Mesenchymal stem cell (in vitro differentiated cells and primary cell): ENCODE measurements at regions not wholly inside any gene's neighbourhood (a gene's known extent, or its start where the extent isn't known, plus 50 kb on each side); places are given as distances from the start of the nearest gene placed in this dataset.

Experiments used
- DNase-seq: peaks from one replicate; pipeline ENCODE4 v3.0.0-alpha.2; 2013
- H2AFZ ChIP-seq: one replicate; pipeline ENCODE4 v1.6.1; 2013; ENCODE audit warnings: low read depth, mild to moderate bottlenecking, control low read depth, inconsistent platforms, low read length, moderate library complexity
- H2AK5ac ChIP-seq: 2 replicates; pipeline ENCODE4 v1.6.1; 2013; ENCODE audit warnings: low read length, moderate library complexity, mild to moderate bottlenecking, inconsistent platforms; ENCODE audit not compliant: severe bottlenecking
- H2BK120ac ChIP-seq: one replicate; pipeline ENCODE4 v1.6.1; 2013; ENCODE audit warnings: low read depth, mild to moderate bottlenecking, inconsistent platforms, low read length, moderate library complexity
- H2BK12ac ChIP-seq, 2 experiments: one replicate each; pipeline ENCODE4 v1.6.1; 2013; ENCODE audit warnings: inconsistent platforms in 2 of 2, low read length in 2 of 2, mild to moderate bottlenecking in 2 of 2, moderate library complexity in 2 of 2, control low read depth in 1 of 2
- H2BK15ac ChIP-seq: one replicate; pipeline ENCODE4 v1.6.1; 2013; ENCODE audit warnings: mild to moderate bottlenecking, low read depth, inconsistent platforms; ENCODE audit not compliant: poor library complexity, severe bottlenecking
- H2BK5ac ChIP-seq: 2 replicates; pipeline ENCODE4 v1.6.1; 2013; ENCODE audit warnings: low read depth, mild to moderate bottlenecking, low read length, control low read depth, inconsistent platforms; ENCODE audit not compliant: poor library complexity, severe bottlenecking
- H3K14ac ChIP-seq, 2 experiments: one replicate each; pipeline ENCODE4 v1.6.1; 2013; ENCODE audit warnings: inconsistent platforms in 2 of 2, low read length in 2 of 2, control low read depth in 1 of 2, mild to moderate bottlenecking in 1 of 2, moderate library complexity in 1 of 2
- H3K18ac ChIP-seq, 2 experiments: one replicate each; pipeline ENCODE4 v1.6.1; 2013; ENCODE audit warnings: inconsistent platforms in 2 of 2, low read length in 2 of 2, control low read depth in 1 of 2, low read depth in 1 of 2, mild to moderate bottlenecking in 1 of 2
- H3K23ac ChIP-seq, 2 experiments: one replicate each; pipeline ENCODE4 v1.6.1; 2013; ENCODE audit warnings: inconsistent platforms in 2 of 2, low read length in 2 of 2, mild to moderate bottlenecking in 2 of 2, moderate library complexity in 2 of 2, control low read depth in 1 of 2
- H3K27ac ChIP-seq: 2 replicates; pipeline ENCODE4 v1.5.1; 2013; ENCODE audit warnings: mild to moderate bottlenecking, moderate library complexity, low read length, control low read depth, inconsistent platforms; ENCODE audit not compliant: poor library complexity, severe bottlenecking
- H3K27me3 ChIP-seq, 2 experiments: 2 replicates each; pipeline versions ENCODE4 v1.6.1 to v1.7.0; 2013; ENCODE audit warnings: low read length in 2 of 2, mild to moderate bottlenecking in 2 of 2, moderate library complexity in 2 of 2, control low read depth in 1 of 2, inconsistent platforms in 1 of 2; ENCODE audit not compliant: control insufficient read depth in 1 of 2, insufficient read depth in 1 of 2
- H3K36me3 ChIP-seq, 2 experiments: 2 replicates each; pipeline versions ENCODE4 v1.6.1 to v1.7.0; 2013; ENCODE audit warnings: low read length in 2 of 2, control low read depth in 1 of 2, inconsistent platforms in 1 of 2, low read depth in 1 of 2, mild to moderate bottlenecking in 1 of 2; ENCODE audit not compliant: insufficient read depth in 2 of 2, control insufficient read depth in 1 of 2
- H3K4ac ChIP-seq, 2 experiments: one replicate each; pipeline ENCODE4 v1.6.1; 2013; ENCODE audit warnings: inconsistent platforms in 2 of 2, low read length in 2 of 2, mild to moderate bottlenecking in 2 of 2, moderate library complexity in 2 of 2, control low read depth in 1 of 2, low read depth in 1 of 2
- H3K4me1 ChIP-seq: 2 replicates; pipeline ENCODE4 v1.6.1; 2013; ENCODE audit warnings: low read depth, low read length, control low read depth; ENCODE audit not compliant: control insufficient read depth, insufficient read depth
- H3K4me2 ChIP-seq: 2 replicates; pipeline ENCODE4 v1.6.1; 2013; ENCODE audit warnings: low read length, mild to moderate bottlenecking, inconsistent platforms; ENCODE audit not compliant: poor library complexity, severe bottlenecking
- H3K4me3 ChIP-seq, 2 experiments: 2 replicates each; pipeline versions ENCODE4 v1.5.1 to v1.7.0; 2013; ENCODE audit warnings: low read length in 2 of 2, mild to moderate bottlenecking in 2 of 2, control low read depth in 1 of 2, low read depth in 1 of 2; ENCODE audit not compliant: insufficient read depth in 1 of 2
- H3K79me1 ChIP-seq: replicated peaks from 2 replicates; pipeline ENCODE4 v1.6.1; 2013; ENCODE audit warnings: mild to moderate bottlenecking, control low read depth, low read length, inconsistent platforms; ENCODE audit not compliant: poor library complexity, severe bottlenecking
- H3K9ac ChIP-seq: 2 replicates; pipeline ENCODE4 v1.7.0; 2013; ENCODE audit warnings: mild to moderate bottlenecking, low read length, moderate library complexity
- H3K9me3 ChIP-seq: 2 replicates; pipeline ENCODE4 v1.7.0; 2013; ENCODE audit warnings: mild to moderate bottlenecking, low read length; ENCODE audit not compliant: control insufficient read depth
- H4K8ac ChIP-seq: one replicate; pipeline ENCODE4 v1.6.1; 2013; ENCODE audit warnings: inconsistent platforms, mild to moderate bottlenecking, low read length, moderate library complexity
- H4K91ac ChIP-seq: one replicate; pipeline ENCODE4 v1.6.1; 2013; ENCODE audit warnings: mild to moderate bottlenecking, low read length, inconsistent platforms
- WGBS: methylation state at CpG from one replicate; pipeline ENCODE4 v1.1.7; 2013; ENCODE audit warnings: mixed read lengths; 5-methylcytosine and 5-hydroxymethylcytosine counted together

DNA sequence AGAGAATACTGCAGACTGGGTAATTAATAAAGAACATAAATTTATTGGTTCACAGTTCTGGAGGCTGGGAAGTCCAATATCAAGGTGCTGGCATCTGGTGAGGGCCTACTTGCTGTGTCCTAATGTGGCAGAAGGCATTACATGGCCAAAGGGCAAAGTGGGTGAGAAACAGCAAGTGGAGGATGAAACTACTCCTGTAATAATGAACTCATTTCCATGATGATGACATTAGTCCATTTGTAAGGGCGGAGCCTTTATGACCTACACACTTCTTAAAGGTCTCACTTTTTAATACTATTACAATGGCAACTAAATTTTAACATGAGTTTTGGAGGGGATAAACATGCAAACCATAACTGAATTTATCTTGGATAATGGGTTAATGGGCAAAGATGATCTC is 139.6 kb upstream of the SGO1 start:
- Histone ChIP-seq H3K18ac (no peak overlapping the region), H3K9me3 (no peaks in the 10 kb centered on the region), H4K91ac (no peak overlapping the region), H3K79me1 (no peaks in the 10 kb centered on the region), H4K8ac (no peak overlapping the region), H3K4me1 (no peaks in the 10 kb centered on the region), H3K4me2 (no peak overlapping the region), H3K9ac (no peak overlapping the region), H2AFZ (no peak overlapping the region), H3K4ac (no peak overlapping the region), H3K27ac (no peak overlapping the region), H3K36me3 (no peaks in the 10 kb centered on the region), H2BK15ac (no peak overlapping the region), H2BK5ac (no peak overlapping the region), H2BK120ac (no peak overlapping the region), H2AK5ac (no peak overlapping the region), H3K27me3 (no peaks in the 10 kb centered on the region), H2BK12ac (no peak overlapping the region), H3K4me3 (no peak overlapping the region), H3K14ac (no peak overlapping the region), H3K23ac (no peak overlapping the region)
- no CpG with 5 or more reads among the region's 1 CpG for WGBS
- DNase-seq: no peak

DNA sequence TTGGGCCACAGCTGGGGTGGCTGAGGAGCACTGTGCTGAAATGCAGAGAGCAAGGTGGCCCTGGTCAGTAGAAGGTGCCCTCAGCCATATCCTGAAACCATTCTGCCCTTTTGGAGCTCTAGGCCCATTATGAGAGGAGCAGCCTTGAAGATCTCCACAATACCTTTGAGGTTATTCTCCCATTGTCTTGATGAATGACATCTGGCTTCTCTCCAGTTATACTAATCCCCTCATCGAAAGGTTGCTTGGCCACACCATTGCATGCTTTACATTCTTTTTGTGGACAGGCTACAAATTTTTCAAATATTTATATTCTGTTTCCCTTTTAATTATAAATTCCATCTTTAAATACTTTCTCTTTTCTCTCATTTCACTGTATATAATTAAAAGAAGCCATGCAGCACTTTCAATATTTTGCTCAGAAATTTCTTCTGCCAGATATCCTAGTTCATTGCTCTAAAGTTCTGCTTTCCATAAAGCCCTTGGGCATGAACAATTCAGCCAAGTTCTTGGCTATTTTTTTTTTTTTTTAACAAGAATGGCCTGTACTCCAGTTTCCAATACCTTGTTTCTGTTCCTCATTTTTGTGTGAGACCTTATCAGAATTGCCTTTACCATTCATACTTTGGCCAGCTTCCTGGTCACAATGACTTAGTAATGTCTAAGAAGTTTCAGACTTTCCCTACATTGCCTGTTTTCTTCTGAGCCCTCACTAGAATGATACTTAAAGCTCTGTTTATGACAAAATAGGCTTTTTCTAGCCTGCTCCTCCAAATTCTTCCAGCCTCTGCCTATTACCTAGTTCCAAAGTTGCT is 138.9 kb upstream of the SGO1 start:
- H3K9ac ChIP-seq: no peak overlapping the region
- no peak overlapping the region for H4K91ac ChIP-seq
- no peaks in the 10 kb centered on the region for H3K36me3 ChIP-seq
- no peaks in the 10 kb centered on the region for H3K79me1 ChIP-seq
- no peak overlapping the region for H2BK15ac ChIP-seq
- 50% methylated on average over 1 of the region's 1 CpG for WGBS
- H3K23ac ChIP-seq: no peak overlapping the region
- no peak for DNase-seq
- H2AFZ ChIP-seq: no peak overlapping the region
- H3K27me3 ChIP-seq: no peaks in the 10 kb centered on the region
- H3K14ac ChIP-seq: no peak overlapping the region
- H3K9me3 ChIP-seq: no peaks in the 10 kb centered on the region
- H3K18ac ChIP-seq: no peak overlapping the region
- no peak overlapping the region for H2BK5ac ChIP-seq
- H2BK12ac ChIP-seq: no peak overlapping the region
- H4K8ac ChIP-seq: no peak overlapping the region
- H3K4ac ChIP-seq: no peak overlapping the region
- H2AK5ac ChIP-seq: no peak overlapping the region
- H3K4me1 ChIP-seq: no peaks in the 10 kb centered on the region
- no peak overlapping the region for H3K4me3 ChIP-seq
- H3K27ac ChIP-seq: no peak overlapping the region
- H3K4me2 ChIP-seq: no peak overlapping the region
- H2BK120ac ChIP-seq: no peak overlapping the region

DNA sequence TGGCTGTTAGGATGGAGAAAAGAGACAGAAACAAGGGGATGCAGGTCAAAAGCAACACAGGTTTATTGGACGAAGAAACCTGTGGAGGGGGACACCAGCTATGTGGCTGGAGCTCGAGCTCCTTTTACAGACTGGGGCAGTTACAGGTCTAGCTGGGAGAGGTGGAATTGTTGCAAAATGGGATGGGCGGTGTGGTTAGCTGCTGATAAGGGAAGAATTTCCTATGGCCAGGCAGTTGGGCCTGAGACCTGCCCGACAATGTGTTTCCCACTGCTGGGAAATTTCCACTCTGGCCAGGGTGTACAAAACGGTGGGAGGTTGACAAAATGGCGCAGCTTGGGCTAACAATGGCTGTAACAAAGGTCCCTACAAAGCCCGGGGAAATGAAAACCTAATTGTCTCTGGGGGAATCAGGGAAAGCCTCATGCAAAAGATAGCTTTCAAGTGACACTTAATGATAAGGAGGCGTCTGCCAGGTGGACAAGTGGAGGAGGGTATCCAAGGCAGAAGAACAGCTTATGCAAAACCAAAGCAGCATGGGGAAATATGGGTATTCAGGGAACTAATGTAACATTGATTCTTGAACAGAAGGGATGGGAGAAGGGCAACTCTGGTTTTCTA is 137.4 kb upstream of the SGO1 start:
- no peak overlapping the region for H3K27ac ChIP-seq
- no peaks in the 10 kb centered on the region for H3K4me1 ChIP-seq
- H2BK5ac ChIP-seq: no peak overlapping the region
- H4K8ac ChIP-seq: no peak overlapping the region
- no peaks in the 10 kb centered on the region for H3K27me3 ChIP-seq
- H3K9me3 ChIP-seq: no peaks in the 10 kb centered on the region
- H2AK5ac ChIP-seq: no peak overlapping the region
- no peak overlapping the region for H4K91ac ChIP-seq
- H3K9ac ChIP-seq: no peak overlapping the region
- no peak overlapping the region for H3K4me3 ChIP-seq
- no peak overlapping the region for H3K18ac ChIP-seq
- no peak overlapping the region for H2BK120ac ChIP-seq
- WGBS: 69% methylated on average over 8 of the region's 8 CpGs
- H2BK15ac ChIP-seq: no peak overlapping the region
- DNase-seq: no peak
- H3K79me1 ChIP-seq: no peaks in the 10 kb centered on the region
- H2AFZ ChIP-seq: no peak overlapping the region
- no peaks in the 10 kb centered on the region for H3K36me3 ChIP-seq
- no peak overlapping the region for H3K4me2 ChIP-seq
- no peak overlapping the region for H3K4ac ChIP-seq
- H2BK12ac ChIP-seq: no peak overlapping the region
- H3K23ac ChIP-seq: no peak overlapping the region
- no peak overlapping the region for H3K14ac ChIP-seq

DNA sequence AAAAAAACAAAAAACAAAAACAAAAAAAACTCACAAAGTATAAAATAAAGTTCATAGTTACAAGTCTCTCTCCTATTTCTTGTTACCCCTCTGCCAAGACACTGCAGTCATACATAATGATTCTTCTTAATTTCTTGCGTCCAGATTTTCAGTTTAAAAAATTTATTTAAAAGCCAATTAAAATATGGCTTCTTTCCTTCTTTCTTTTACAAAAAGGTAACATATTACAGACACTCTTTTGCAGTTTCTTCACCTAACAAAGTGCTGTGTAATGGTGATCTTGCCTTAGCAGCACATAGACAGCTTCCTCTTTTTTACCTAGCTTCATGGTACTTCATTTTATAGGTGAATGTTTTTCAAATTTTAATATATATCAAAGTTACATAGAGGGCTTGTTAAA is 136.1 kb upstream of the SGO1 start:
- Histone ChIP-seq H3K4me2 (no peak overlapping the region), H3K14ac (no peak overlapping the region), H3K27me3 (no peaks in the 10 kb centered on the region), H3K4me1 (no peaks in the 10 kb centered on the region), H3K23ac (no peak overlapping the region), H3K36me3 (no peaks in the 10 kb centered on the region), H4K8ac (no peak overlapping the region), H3K9me3 (no peaks in the 10 kb centered on the region), H2BK5ac (no peak overlapping the region), H2AK5ac (no peak overlapping the region), H2BK15ac (no peak overlapping the region), H3K4me3 (no peak overlapping the region), H3K9ac (no peak overlapping the region), H3K4ac (no peak overlapping the region), H3K27ac (no peak overlapping the region), H3K79me1 (no peaks in the 10 kb centered on the region), H3K18ac (no peak overlapping the region), H4K91ac (no peak overlapping the region), H2BK12ac (no peak overlapping the region), H2BK120ac (no peak overlapping the region), H2AFZ (no peak overlapping the region)
- 80% methylated on average over 1 of the region's 1 CpG for WGBS
- DNase-seq: no peak
